ENCODE measurements at regions not wholly inside any gene's neighbourhood (a gene's known extent, or its start where the extent isn't known, plus 50 kb on each side); places are given as distances from the start of the nearest gene placed in this dataset.
"Not testable (repeated sequence)": the region's sequence is repeated elsewhere in the genome, so short reads cannot be mapped to it uniquely, and the experiment has no call there.

DNA sequence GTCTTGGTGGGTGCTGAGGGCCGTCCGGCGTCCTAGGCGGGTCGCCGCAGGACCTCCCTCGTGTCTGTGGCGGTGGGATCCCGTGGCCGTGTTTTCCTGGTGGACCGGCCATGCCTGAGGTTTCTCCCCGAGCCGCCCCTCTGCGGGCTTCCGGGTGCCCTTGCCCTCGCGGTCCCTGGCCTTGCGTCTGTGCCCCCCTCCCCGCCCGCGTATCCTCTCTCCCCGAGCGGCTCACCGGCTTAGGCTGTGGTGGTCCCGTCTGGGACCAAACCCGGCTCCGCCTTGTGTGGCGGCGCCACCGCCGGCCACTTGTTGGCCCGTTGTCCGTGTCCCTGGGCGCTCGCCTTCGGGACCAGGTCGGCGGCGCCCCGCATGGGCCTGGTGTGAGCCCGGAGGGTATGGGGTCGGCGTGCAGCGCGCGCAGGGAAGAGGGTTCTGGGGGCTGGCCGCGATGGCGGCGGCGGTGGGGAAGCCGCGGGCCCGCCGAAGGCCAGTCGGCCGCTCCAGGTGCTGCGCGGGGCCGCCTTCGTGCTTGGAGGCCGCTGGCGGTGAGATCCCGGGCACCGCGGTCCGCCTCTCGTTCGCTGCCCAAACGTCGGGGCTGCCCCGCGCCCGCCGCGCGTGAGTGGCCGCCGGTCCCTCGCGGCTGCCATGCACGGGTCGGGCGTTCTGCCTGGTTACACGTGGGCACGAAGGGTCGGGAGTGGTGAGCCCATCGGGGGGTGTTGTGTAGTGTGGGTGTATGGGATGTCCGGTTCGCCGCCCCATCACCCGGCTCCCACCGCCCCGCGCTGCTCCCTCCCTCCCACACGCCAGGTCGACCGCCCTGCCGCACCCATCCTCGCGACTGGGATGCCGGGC is 3899.1 kb upstream of the OR11H1 start:
- Histone ChIP-seq H3K4me1 (no peaks in the 10 kb centered on the region), H3K4me3 (no peak overlapping the region), H3K27me3 (no peaks in the 10 kb centered on the region), H3K9me3 (peaks cover 13 to 59% of the 10 kb centered on the region in 2 donors), H3K27ac (no peak overlapping the region), H3K36me3 (no peaks in the 10 kb centered on the region)
- ATAC-seq (no peak), DNase-seq (peak in 1 of 4 donors; percentile 83)
- intact Hi-C loops (cut with DNase I) = no loop called here
- TF ChIP-seq, protein P1, sequence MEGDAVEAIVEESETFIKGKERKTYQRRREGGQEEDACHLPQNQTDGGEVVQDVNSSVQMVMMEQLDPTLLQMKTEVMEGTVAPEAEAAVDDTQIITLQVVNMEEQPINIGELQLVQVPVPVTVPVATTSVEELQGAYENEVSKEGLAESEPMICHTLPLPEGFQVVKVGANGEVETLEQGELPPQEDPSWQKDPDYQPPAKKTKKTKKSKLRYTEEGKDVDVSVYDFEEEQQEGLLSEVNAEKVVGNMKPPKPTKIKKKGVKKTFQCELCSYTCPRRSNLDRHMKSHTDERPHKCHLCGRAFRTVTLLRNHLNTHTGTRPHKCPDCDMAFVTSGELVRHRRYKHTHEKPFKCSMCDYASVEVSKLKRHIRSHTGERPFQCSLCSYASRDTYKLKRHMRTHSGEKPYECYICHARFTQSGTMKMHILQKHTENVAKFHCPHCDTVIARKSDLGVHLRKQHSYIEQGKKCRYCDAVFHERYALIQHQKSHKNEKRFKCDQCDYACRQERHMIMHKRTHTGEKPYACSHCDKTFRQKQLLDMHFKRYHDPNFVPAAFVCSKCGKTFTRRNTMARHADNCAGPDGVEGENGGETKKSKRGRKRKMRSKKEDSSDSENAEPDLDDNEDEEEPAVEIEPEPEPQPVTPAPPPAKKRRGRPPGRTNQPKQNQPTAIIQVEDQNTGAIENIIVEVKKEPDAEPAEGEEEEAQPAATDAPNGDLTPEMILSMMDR (IDR thresholded peaks at IDR 0.05) = no peak

DNA sequence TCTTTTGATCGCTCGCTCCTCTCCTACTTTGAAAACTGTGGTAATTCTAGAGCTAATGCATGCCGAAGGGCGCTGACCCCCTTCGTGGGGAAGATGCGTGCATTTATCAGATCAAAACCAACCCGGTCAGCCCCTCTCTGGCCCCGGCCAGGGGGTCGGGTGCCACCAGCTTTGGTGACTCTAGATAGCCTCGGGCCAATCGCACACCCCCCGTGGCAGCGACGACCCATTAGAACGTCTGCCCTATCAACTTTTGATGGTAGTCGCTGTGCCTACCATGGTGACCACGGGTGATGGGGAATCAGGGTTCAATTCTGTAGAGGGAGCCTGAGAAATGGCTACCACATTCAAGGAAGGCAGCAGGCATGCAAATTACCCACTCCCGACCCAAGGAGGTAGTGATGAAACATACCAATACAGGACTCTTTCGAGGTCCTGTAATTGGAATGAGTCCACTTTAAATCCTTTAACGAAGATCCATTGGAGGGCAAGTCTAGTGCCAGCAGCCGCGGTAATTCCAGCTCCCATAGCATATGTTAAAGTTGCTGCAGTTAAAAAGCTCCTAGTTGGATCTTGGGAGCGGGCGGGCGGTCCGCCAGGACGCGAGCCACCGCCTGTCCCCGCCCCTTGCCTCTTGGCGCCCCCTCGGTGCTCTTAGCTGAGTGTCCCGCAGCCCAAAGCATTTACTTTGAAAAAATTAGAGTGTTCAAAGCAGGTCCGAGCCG is 3898.2 kb upstream of the OR11H1 start:
- DNase-seq (peak in 1 of 4 donors; percentile 79), ATAC-seq (no peak)
- Histone ChIP-seq H3K4me1 (no peaks in the 10 kb centered on the region), H3K4me3 (no peak overlapping the region), H3K9me3 (peaks cover 13 to 58% of the 10 kb centered on the region in 2 donors), H3K27ac (no peak overlapping the region), H3K27me3 (no peaks in the 10 kb centered on the region), H3K36me3 (no peaks in the 10 kb centered on the region)
- intact Hi-C loops (cut with DNase I) = no loop called here
- TF ChIP-seq, protein P1 (IDR thresholded peaks at IDR 0.05) = no peak

DNA sequence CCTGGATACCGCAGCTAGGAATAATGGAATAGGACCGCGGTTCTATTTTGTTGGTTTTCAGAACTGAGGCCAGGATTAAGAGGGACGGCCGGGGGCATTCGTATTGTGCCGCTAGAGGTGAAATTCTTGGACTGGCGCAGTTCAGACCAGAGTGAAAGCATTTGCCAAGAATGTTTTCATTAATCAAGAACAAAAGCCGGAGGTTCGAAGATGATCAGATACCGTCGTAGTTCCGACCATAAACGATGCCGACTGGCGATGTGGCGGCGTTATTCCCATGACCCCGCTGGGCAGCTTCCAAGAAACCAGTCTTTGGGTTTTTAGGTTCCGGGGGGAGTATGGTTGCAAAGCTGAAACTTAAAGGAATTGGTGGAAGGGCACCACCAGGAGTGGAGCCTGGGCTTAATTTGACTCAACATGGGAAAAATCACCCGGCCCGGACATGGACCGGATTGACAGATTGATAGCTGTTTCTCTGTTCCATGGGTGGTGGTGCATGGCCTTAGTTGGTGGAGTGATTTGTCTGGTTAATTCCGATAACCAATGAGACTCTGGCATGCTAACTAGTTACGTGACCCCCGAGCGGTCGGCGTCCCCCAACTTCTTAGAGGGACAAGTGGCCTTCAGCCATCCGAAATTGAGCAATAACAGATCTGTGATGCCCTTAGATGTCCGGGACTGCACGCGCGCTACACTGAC is 3897.5 kb upstream of the OR11H1 start:
- not testable (repeated sequence) for ATAC-seq
- H3K9me3 ChIP-seq = peaks cover 13 to 56% of the 10 kb centered on the region in 2 donors

More for the DNA sequence above, 3897.5 kb upstream of the OR11H1 start:
- intact Hi-C loops (cut with DNase I); H3K4me3 ChIP-seq; H3K27me3 ChIP-seq; H3K4me1 ChIP-seq; H3K36me3 ChIP-seq; H3K27ac ChIP-seq: not testable (repeated sequence)
- peak in 2 of 4 donors; percentile 3 to 68 for DNase-seq

All from left lung (tissue), 4 donors.